ENCODE measurements at regions not wholly inside any gene's neighbourhood (a gene's known extent, or its start where the extent isn't known, plus 50 kb on each side); places are given as distances from the start of the nearest gene placed in this dataset.

- no peak for DNase-seq (ENCODE audit: extremely low read depth, low read depth)
- no peak overlapping the region for H3K4me3 ChIP-seq (replicated peaks; ENCODE audit: low read depth, low read length)
- TF ChIP-seq CTCF (IDR thresholded peaks at IDR 0.05; ENCODE audit: low read depth, low read length, missing control alignments): no peak
Observed at GRCh38 chr12:90008277-90008676, 299.6 kb upstream of the ATP2B1 start.

GRCh38 chr12:90004319-90005074 is 295.9 kb upstream of the ATP2B1 start:
- no peak overlapping the region for H3K4me3 ChIP-seq (replicated peaks; ENCODE audit: low read depth, low read length)
- TF ChIP-seq CTCF (IDR thresholded peaks at IDR 0.05; ENCODE audit: low read depth, low read length, missing control alignments): no peak
- no peak for DNase-seq (ENCODE audit: extremely low read depth, low read depth)

- no peak for TF ChIP-seq CTCF (IDR thresholded peaks at IDR 0.05; ENCODE audit: low read depth, low read length, missing control alignments)
- no peak for DNase-seq (ENCODE audit: extremely low read depth, low read depth)
Observed at GRCh38 chr12:90003688-90004087, 295.1 kb upstream of the ATP2B1 start.

GRCh38 chr12:90000721-90001120 is 292.1 kb upstream of the ATP2B1 start:
- no peak for TF ChIP-seq CTCF (IDR thresholded peaks at IDR 0.05; ENCODE audit: low read depth, low read length, missing control alignments)
- no peak for DNase-seq (ENCODE audit: extremely low read depth, low read depth)
- H3K4me3 ChIP-seq (replicated peaks; ENCODE audit: low read depth, low read length): no peak overlapping the region

More at GRCh38 chr12:90003688-90004087, 295.1 kb upstream of the ATP2B1 start:
- no peak overlapping the region for H3K4me3 ChIP-seq (replicated peaks; ENCODE audit: low read depth, low read length)

- no peak for TF ChIP-seq CTCF (IDR thresholded peaks at IDR 0.05; ENCODE audit: low read depth, low read length, missing control alignments)
- no peak for DNase-seq (ENCODE audit: extremely low read depth, low read depth)
- no peak overlapping the region for H3K4me3 ChIP-seq (replicated peaks; ENCODE audit: low read depth, low read length)
Observed at GRCh38 chr12:89999699-90000505, 291.3 kb upstream of the ATP2B1 start.

DNA sequence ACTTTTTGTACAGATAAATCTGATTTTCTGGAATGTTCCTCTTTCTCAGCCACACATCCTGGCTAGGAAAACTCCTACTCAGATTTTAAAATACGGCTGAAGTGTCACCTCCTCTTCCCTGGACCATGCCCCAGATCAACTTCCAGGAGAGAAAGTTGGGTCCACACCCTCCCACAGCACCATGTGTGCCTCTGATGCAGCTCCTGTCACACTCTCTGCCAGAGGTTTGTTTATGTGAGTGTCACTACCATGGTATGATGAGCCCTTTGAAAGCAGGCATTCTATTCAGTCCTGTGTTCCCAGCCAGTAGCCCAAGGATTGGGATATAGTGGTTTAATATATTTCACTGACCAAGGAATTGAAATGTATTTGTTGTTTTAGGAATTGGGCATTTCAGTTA is 287.2 kb upstream of the ATP2B1 start:
- no peak for DNase-seq (ENCODE audit: extremely low read depth, low read depth)
- H3K4me3 ChIP-seq (replicated peaks; ENCODE audit: low read depth, low read length): no peak overlapping the region
- no peak for TF ChIP-seq CTCF (IDR thresholded peaks at IDR 0.05; ENCODE audit: low read depth, low read length, missing control alignments)
